ENCODE measurements at regions not wholly inside any gene's neighbourhood (a gene's known extent, or its start where the extent isn't known, plus 50 kb on each side); places are given as distances from the start of the nearest gene placed in this dataset.
"Not testable (repeated sequence)": the region's sequence is repeated elsewhere in the genome, so short reads cannot be mapped to it uniquely, and the experiment has no call there.

DNA sequence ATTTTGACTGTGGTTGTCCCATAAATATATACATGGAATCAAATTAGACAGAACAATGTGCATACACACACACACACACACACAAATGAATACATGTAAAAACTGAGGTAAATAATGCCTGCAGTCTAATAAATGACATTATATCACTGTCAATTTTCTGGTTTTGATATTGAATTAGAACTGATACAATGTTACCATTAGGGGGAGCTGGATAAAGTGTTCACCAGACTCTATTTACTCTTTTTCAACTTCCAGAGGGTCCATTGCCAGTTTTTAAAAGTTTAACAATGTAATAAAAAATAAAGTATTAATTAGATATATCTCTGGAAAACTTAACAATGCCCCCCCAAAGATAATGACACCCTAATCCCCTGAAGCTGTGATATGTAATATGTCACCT, 1666.8 kb upstream of the TMEFF2 start:
- no peak for DNase-seq (ENCODE audit: low spot score)

DNA sequence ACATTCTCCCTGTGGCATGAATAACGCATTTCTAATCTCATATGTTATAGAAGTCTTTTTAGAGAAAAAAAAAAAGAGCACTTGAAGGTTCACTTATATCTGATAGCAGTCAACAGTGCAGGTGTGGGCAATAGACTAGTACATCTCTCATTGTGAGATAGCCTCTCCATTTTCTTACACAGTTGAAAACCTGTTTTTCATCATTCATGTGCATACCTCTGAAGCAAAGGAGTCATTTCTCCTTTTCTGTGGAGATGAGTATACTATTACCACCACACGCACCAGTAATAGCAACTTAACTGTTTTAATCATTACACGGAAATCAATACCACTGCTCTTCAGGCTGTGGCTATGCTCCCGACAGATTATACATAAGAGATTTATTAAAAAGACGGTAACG, 1653.3 kb upstream of the TMEFF2 start:
- DNase-seq (ENCODE audit: low spot score) = no peak

DNA sequence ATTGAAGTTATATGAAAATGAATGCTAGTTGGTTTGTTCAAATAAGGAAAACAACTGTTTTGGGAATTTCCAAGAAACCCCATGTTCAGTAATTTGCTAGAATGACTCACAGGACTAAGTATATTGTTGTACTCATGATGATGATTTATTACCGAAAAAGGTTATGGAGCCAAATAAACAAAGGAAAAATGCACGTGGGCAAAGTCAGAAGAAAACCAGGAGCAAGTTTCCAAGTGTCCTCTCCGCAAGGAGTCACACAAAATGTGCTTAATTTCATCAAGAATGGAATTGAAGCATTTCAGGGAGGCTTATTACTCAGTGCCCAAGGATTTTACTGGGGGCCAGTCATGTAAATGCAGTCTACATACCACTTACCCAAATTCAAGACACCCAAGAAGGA, 1652.4 kb upstream of the TMEFF2 start:
- no peak for DNase-seq (ENCODE audit: low spot score)

DNA sequence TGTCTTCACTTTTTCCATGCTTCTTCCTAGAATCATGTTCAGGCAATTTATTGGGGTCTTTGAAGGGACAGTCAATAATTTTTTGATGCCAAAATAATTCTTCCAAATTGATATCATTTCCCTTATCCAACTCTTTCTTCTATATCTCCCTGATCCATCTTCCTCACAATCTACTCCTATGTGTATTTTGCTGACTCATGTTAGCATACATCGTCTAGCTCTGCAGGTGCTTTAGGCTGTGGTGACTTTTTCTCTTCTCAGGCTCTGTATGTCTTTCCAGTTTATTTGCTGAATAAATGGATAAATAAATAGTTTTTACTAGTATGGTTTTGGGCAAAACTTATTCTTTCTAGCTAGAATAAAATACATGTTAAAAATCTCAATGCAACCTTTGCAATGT, 1650.9 kb upstream of the TMEFF2 start:
- no peak for DNase-seq (ENCODE audit: low spot score)

DNA sequence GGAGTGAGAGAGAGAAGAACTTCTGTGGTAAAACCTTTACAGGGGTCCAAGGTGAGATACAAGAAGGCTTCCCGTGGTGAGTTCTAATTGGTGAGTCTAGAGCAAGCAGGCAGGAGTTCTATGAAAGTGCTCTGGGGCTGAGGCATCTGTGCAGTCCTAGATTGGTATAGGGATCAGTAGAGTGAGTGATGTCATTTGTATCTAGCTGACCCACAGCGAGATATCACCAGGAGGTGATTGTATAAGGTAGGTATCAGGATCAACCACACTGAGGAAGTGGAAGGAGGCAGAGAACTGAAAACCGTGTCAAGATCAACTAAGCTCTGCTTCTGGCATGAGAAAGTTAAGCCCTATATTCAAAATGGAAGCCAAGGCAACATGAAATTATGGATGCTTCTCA, 1648.9 kb upstream of the TMEFF2 start:
- DNase-seq (ENCODE audit: low spot score) = no peak

DNA sequence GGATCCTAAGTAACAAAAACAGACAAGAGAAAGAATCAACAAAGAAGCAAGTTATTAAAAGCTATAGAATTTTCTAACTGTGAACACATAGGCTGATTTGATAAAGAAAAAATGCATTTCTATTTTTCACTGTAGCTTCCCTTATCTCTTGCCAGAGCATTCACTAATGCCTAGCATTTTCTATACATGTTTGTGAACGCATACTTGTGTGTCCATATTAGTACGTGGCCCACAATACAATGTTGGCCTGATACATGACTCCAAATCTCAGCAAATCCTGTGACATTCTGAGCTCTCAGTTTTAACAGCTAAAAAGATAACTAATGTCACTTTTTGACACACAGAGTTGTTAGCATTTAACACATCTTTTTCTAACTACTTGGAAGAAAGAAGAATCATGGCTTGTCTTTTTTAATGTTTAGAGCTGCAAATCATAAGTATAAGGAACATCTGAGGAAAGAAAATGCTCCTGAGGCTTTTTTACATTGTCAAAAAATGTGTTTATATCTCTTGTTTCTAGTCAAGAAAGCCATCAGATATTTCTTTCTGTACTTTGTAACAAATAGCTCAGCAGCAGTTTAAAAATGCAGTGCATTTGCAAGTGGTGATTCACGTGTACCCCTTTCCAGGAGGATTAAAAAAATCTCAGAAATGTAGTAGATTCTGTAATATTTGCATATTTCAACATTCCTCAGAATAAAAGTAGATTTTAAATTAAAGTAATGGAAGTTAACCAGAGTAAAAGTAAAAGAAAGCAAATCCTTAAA, 1646.8 kb upstream of the TMEFF2 start:
- DNase-seq (ENCODE audit: low spot score) = no peak

DNA sequence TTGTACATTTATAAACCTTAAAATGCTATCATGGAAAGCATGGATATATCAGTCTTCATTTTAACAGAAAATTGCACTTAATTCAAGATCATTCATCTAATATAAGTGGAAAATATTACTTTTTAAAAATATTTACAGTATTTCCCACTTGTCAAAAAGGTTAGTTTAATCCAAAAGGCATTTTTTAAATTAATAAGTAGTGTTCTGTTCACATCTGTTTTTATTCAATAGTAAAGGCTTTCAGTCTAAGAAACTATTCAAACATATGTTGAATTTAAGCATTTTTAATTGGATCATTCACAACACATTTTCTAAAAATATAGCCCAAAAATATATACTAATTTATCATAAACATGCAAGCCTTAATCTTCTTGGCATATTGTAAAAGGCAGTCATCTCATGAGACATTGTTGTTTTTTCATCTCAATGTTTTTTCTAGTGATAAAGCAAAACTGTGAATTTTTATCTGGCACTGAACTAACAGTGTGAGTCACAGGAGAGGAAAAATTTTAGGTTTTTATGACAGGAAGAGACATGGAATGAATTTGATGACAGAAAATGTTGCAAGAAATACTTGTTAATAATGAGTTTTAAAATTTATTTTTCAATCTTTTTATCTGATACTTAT, 1642.5 kb upstream of the TMEFF2 start:
- DNase-seq (ENCODE audit: low spot score) = no peak

DNA sequence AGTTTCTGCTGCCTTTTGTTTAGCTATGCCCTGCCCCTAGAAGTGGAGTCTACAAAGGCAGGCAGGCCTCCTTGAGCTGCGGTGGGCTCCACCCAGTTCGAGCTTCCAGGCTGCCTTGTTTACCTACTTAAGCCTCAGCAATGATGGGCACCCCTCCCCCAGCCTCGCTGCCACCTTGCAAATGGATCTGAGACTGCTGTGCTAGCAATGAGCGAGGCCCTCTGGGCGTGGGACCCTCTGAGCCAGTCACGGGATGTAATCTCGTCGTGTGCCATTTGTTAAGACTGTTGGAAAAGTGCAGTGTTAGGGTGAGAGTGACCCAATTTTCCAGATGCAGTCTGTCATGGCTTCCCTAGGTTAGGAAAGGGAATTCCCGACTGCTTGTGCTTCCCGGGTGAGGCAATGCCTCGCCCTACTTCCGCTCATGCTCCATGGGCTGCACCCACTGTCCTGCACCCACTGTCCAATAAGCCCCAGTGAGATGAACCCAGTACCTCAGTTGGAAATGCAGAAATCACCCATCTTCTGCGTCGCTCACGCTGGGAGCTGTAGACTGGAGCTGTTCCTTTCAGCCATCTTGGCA, 1641.8 kb upstream of the TMEFF2 start:
- DNase-seq (ENCODE audit: low spot score) = not testable (repeated sequence)

DNA sequence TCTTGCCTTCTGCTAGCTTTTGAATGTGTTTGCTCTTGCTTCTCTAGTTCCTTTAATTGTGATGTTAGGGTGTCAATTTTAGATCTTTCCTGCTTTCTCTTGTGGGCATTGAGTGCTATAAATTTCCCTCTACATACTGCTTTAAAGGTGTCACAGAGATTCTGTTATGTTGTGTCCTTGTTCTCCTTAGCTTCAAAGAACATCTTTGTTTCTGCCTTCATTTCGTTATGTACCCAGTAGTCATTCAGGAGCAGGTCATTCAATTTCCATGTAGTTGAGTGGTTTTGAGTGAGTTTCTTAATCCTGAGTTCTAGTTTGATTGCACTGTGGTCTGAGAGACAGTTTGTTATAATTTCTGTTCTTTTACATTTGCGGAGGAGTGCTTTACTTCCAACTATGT, 1639.2 kb upstream of the TMEFF2 start:
- DNase-seq (ENCODE audit: low spot score) = not testable (repeated sequence)

DNA sequence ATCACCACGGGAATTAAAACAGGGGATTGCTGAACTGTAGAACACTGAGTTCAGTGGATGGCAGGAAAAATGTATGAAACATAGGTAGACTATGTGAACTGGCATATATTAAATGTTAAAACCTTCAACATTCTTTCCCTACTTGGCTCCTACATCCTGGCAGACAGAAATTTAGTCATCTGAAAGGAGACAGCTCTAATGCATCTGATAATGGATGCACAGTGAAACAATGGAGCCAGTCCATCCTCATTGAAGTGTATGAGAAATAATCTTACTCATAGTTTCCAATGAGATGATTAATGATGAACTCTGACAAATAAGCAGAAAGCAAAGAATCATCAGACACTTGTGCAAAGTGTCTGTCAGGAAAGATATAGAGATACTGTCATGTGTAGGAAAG, 1629.7 kb upstream of the TMEFF2 start:
- no peak for DNase-seq (ENCODE audit: low spot score)

DNA sequence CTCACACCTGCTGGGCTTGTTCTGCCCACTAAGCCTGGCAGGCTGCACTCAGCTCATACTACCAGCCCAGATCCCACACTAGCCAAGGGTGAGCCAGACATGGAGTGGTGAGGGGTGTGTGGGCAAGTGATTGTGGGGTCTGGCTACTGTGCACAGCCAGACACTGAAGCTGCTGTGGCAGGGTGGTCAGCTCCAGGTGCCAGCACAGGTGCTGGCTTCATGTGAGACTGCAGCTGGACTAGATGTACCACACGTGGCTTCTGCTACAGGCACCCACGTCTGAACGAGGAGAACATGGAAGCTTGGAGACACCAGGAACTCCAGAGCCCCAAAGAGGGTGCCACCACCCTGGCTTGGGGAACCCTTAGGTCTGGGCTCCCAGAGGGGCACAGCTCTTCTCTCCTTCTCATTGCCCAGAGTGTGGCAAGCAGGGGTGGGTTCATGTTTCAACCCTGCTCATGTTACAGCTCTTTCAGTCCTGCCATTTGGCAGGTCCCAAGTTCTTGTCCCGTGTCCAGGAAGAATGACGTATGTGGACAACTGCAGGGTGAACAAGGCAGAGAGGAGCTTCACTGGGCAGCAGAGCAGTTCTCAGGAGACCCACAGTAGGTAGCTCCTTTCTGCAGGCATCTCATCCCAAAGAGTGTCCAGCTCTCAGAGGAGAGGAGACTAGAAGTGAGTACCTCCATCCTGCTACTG, 1624.2 kb upstream of the TMEFF2 start:
- DNase-seq (ENCODE audit: low spot score) = no peak

DNA sequence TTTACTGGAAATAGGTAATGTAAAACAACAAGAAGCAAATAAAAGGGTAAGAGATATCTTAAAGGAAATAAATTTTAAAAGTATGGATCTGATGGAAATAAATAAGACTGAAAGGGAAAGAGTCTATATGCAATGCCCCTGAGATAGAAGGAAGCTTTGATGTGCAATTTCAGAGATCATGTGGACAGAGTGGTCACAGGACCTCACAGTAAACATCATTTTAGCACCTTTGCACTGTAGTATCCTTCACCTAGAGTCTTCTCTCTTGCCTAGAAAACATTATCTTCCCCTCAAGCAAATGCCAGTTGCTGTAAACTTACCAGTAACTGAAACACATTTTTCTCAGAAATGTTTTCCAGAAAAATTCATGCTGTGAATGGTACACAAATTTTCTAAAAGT, 1621.3 kb upstream of the TMEFF2 start:
- DNase-seq (ENCODE audit: low spot score) = no peak

DNA sequence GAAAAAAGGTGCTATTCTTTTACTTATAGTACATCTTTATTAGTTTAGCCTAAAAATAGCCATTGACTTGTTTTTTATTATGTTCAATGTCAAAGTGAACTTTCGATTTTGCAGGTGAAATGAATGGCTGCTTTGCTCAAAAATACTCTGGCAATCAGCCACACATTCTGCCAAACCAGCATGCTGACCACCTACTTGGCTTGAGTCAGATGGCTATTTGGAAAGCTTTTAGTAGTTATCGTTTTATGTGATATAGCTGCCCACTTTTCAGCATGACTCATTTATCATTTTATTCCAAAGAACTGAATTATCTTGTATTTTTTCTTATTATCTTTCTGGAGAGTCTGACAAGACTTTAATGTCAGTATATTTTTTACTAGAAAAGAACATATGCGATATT, 1615.8 kb upstream of the TMEFF2 start:
- DNase-seq (ENCODE audit: low spot score) = no peak

DNA sequence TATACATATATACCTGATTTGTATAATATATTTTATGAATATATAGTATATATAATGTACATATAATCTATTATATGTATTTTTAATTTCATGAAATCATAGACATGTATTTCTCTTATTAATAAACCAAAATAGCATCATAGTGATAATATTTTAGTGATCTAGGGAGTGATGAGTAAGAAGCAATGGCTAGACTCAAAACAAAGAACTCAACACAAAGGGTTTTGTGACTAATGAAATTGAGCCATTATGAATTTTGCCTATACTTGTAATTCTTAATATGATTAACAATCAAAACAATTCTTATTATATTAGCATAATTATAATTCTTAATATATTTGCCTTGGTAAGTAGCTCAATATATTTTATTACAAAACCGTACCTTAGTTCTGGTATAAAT, 1614.1 kb upstream of the TMEFF2 start:
- no peak for DNase-seq (ENCODE audit: low spot score)

DNA sequence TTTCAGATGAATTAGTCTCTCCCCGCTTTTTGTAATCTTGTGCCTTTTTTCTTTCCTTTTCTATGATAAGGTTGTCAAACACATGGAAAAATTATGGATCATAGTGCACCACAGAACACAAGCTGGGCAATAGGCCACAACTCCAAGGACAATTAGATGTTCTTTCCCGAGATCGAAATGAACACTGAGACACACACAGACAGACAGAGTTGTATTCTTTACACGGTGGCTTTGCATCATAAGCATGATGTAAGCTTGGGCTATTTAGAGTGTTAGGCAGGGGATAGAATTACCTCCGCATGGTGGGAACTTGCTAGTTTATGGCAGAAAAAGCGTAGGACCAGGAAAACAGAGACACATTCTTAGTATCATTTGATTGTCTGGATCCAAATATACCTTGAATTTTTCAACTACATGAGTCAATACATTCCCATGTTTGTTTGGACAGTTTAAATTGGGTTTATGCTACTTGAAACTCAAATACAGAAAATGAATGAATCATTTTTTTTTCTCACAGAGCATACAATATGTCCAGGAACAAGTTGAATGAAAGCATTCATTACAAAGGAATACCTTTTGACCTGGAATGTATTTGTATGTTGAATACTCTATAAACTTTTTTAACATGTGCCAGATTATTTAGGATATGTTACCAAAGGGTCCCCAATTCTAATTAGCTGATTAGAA, 1611.5 kb upstream of the TMEFF2 start:
- no peak for DNase-seq (ENCODE audit: low spot score)

DNA sequence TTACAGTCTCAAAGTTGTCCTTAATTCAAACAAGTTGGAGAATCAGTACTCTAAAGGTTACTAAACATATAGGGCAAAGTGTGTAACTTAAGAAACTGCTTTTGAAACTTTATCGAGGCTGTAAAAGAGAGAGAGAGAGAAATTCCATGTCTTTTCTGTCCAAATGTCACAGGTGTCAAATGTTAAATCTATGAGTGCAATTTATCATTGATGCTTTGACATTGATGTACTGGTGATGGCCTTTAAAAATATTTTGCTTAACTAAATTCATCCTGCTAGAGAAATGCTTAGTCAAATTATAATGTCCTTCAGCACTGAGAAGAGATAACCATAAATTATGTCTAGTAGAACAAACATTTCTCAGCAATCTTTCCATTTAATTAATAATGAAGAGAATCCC, 1602.1 kb upstream of the TMEFF2 start:
- no peak for DNase-seq (ENCODE audit: low spot score)

DNA sequence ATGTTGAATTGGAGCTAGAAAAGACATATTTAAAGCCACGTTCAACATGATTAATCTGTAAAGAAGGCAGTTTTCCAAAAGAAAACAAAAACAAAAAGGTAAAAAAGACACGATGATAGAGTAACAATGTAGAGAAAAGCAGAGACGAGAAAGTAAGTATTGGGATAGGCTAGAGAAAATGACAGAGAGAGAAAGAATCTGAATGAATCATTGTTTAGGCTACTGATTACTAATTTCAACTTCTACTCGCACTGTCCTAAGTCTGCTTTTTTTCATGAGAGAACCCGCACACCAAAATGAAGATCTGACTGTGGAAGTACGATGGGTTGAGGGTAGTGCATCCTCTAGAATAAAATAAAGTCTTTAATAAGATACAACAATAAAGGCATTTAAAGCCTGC, 1599.2 kb upstream of the TMEFF2 start:
- no peak for DNase-seq (ENCODE audit: low spot score)

DNA sequence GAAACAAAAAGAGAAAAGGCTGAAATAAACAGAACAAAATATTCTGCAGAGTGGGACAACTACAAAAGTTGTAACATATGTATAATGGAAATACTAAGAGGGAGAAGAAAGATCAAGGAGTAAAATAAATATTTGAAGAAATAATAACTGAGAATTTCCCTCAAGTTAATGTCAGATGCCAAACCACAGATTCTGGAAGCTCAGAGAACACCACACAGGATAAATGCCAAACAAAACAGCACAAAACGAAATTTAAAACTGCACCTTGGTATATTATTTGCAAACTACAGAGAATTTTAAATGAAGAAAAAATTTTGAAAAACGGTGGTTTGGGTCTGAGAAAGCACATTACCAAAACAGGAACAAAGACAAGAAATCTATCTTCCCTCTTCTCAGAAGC, 1588.9 kb upstream of the TMEFF2 start:
- no peak for DNase-seq (ENCODE audit: low spot score)

DNA sequence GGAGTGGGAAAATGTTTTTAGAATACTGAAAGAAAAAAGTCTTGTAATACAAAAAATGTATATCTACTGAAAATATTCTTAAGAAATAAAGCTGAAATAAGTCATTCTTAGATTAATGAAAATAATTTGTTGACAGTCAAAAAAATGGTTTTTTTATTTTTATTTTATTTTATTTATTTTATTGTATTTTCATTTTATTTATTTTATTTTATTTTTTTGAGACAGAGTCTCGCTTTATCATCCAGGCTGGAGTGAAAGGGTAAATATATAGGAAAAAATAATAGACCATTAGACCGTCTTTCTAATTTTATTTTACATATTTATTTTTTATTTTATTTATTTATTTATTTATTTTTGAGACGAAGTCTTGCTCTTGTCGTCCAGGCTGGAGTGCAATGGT, 1583.6 kb upstream of the TMEFF2 start:
- DNase-seq (ENCODE audit: low spot score) = no peak

DNA sequence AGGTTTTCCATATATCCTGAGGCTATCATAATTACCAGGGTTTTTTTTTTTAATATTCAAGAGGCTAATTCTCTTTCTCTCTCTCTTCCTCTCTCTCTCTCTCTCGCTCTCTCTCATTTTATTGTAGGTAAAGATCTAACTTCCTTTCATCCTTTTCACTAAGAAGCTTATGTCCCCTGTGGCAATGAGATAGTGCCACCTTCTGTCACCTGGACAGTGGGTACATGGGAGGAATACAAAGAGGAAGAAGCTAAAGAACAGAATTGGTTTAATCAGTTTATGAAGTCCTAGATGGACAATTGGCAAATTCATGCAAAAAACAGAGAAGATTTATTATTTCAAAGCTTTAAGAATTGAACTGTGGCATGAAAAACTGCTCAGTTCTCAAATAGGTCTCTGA, 1582.3 kb upstream of the TMEFF2 start:
- DNase-seq (ENCODE audit: low spot score) = no peak

DNA sequence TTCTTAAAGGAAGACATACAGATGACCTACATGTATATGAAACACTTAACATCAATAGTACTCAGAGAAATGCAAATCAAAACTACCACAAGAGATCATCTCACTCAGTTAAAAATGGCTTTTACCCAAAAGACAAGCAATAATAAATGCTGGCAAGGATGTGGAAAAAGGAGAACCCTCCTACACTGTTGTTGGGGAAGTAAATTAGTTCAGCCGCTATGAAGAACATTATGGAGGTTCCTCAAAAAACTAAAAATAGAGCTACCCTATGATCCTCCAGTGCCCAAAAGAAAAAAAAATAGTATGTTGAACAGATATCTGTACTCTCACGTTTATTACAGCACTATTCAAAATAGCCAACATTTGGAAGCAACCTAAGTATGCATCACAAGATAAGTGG, 1579.4 kb upstream of the TMEFF2 start:
- DNase-seq (ENCODE audit: low spot score) = no peak

DNA sequence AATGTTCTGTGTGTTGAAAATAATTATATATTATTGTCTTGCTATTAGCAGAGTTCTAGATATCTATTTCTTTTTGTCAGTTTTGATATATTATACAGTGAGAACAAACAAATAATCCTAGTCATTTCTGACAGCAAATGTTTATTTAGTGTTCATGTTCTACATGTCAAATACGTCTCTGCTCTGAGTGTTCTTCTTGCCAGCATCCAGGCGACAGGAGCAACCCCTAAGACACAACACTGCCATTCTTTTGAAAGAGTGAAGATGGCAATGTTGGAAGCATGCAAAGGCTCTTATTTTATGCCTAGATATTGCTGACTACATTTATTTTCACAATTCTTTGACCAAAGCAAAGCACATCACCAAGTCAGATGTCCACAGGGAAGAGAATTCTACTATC, 1556.6 kb upstream of the TMEFF2 start:
- DNase-seq (ENCODE audit: low spot score) = no peak

DNA sequence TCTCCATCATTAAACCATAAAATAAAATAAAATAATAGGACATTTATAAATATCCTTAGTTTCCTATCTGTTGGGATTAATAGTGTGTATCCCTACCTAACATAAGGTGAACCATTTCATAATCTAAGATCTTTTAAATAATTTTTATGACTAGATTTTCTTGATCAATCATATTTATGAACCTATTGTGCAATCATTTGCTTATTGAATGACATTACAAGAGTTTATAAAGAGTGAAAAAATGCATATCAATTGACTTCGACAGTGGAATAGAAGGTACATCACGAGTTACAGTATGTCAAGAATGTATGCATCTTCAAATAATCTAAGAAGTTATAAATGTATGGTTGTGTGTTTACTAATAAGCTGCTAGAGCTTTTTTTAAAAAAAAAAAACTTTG, 1554.8 kb upstream of the TMEFF2 start:
- no peak for DNase-seq (ENCODE audit: low spot score)

Data from CD4-positive, alpha-beta T cell treated with Interleukin-6 at 100 ng/mL for 8 hours (primary cell).